ENCODE measurements at regions not wholly inside any gene's neighbourhood (a gene's known extent, or its start where the extent isn't known, plus 50 kb on each side); places are given as distances from the start of the nearest gene placed in this dataset.

- DNase-seq (ENCODE audit: low spot score), result no peak
These were observed 836.1 kb upstream of the KCND2 start for GRCh38 chr7:119436882-119437281.

DNA sequence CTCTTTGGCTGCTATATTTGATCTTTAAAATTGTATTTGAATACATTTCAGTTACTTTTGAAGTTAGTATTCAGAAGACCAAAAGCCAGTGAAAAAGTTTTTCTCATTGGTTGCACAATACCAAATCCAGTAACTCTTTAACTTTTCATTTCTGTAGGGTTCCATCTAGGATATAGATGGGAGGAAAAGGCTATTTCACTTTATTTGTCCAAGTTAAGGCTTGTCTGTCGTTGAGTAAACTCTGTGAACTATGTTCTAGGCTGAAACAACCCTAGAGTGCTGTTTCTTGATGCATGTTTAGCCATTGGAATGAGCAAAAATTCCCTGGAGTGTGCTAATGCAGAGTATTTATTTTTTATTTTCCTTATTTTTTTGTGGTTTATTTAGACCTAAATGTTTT lies 834.7 kb upstream of the KCND2 start:
- peak; percentile 23 for DNase-seq (ENCODE audit: low spot score)

DNA sequence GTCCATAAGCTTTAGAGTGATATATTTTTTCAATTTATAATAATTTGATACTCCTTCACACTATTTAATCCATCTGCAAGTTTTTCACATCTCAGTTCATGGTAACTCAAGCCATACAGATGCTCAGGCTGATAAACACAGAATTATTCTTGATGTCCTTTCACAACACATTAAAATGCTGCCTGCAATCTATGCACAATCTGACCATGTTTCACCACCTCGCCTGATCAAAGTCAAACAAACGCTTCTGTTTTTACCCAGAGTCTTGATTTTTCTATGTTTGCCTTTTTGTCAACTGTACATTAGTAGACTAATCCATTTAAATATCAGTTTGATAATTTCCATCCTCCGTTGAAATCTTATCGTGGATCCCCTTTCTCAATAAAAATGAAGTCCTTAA lies 833.8 kb upstream of the KCND2 start:
- no peak for DNase-seq (ENCODE audit: low spot score)

DNA sequence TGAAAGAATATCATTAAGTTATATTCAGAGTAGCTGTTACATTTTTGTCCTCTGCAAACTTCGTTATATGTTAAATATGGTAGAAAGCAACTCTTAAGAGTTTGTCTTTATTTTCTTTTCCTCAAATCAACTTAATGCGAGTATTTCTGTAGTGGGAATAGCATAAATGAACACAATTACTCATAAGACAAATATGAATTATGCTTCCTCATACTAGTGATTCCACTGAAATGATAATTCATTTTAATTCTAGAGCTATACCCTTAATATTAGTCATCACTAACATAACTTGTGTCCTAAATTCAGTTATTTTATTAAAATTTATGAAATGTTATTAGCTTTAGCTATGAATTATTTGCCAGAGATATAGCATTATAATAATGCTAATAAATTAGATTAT lies 820.6 kb upstream of the KCND2 start:
- DNase-seq (ENCODE audit: low spot score), result no peak

DNA sequence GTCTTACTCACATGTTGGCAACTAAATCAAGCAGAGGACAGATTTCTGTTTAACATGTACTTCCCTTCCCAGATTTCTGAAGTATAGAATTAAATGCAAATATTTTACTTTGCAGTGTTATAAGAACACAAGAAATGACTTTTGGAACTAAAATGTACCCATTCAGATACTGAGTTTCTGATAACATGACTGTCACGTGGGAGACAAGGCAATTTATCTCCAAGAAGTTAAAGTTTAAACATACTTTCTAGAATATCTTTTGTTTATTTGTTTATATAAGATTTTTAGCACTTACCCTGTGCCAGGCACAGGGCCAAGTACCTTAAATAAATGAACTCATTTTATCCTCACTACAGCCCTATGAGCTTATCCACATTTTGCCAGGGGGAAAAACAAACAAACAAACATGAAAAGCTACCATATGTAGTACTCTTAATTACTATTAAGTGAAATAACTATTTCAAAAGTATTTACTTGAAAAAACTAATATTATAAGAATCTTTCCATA lies 807.1 kb upstream of the KCND2 start:
- no peak for DNase-seq (ENCODE audit: low spot score)

DNA sequence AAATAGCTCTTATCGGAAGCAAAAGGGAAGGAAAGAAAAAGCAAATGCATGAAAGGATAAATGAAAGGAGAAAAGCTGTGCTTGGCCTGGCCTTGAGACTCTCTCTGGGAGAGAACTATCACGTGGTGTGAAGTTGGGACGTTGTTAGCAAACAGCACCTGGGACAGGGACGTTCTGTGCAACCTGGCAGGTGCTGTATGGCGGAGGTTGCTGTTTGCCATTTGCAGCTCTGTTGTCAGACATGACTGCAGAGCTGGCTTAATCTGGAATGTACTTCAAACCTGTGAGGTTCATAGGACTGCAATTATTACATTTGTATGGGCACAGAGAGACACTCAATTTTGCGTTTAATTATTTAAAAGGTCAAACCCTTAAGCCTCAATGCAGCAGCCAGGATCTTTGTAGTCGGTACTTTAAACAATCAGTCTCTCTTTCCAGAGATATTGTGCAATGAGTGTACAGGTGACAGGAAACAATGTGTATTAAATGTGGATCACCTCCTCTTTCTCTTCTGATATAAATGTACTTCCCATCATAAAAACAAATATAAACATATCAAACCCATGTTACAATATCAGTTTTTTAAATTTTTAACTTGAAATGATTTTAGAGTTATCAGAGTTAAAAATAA lies 800.5 kb upstream of the KCND2 start:
- no peak for DNase-seq (ENCODE audit: low spot score)

GRCh38 chr7:119482209-119482608 lies 790.8 kb upstream of the KCND2 start:
- DNase-seq (ENCODE audit: low spot score), result peak; percentile 49

DNA sequence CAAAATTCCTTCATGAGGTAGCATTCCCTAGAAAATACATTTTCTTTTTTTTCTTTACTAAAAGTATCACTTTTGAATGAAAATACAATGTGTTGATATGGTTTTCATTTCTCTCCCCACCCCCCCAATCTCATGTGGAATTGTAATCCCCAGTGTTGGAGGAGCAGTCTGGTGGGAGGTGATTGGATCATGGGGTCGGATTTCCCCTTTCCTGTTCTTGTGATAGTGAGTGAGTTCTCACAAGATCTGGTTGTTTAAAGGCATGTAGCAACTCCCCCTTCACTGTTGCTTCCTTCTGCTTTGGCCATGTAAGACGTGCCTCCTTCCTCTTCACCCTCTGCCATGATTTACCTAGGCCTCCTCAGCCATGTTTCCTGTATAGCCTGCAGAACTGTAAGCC lies 790.3 kb upstream of the KCND2 start:
- DNase-seq (ENCODE audit: low spot score), result no peak

DNA sequence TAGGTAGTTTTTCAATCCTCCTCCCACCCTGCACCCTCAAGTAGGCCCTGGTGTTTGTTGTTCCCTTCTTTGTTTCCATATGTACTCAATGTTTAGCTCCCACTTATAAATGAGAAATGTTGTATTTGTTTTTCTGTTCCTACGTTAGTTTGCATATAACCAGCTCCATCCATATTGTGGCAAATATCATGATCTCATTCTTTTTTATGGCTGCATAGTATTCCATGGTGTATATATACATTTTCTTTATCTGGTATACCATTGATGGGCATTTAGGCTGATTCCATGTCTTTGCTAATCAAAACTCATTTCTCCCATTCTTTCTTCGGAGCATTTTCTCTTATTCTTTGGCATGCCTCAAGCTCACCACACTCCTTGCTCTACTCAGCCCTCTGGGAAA lies 789.6 kb upstream of the KCND2 start:
- no peak for DNase-seq (ENCODE audit: low spot score)

GRCh38 chr7:119514326-119514725 lies 758.6 kb upstream of the KCND2 start:
- no peak for DNase-seq (ENCODE audit: low spot score)

DNA sequence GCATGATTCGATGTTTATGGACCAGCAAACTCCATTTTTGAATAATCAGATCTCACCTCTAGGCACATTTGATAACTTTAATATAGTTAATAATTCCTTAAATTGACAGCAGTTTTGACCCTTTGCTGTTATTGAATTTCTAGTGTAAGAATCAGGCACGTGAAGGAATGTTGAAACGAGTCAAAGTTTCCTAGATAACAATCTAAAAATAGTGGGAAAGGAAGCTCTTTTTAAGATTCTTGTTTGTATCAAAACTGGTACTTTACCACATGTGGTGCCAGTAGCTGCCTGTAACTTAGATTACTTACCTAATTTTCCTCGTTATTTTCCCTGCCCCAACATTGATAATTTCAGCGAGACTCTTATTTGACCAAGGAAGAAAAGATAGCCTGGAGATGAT lies 757.8 kb upstream of the KCND2 start:
- DNase-seq (ENCODE audit: low spot score), result no peak

- no peak for DNase-seq (ENCODE audit: low spot score)
These were observed 757.0 kb upstream of the KCND2 start for GRCh38 chr7:119515962-119516361.

DNA sequence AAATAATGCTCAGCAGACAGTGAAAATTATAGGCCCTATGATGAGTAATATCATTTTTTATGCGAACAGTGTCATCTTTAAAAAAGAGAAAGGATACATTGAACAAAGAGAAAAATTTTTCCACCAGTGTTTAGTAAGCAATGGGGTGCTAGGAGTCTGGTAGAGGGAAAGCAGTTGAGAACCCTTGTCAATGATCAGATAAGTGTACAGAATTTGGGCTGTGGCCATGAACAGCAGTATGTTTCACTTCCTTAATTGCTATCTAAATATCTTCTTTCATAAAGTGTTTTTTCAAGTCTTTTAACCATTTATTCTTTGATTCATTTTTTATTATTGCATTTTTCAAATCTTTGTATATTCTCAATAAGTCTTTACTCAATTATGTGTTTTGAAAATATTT lies 750.7 kb upstream of the KCND2 start:
- no peak for DNase-seq (ENCODE audit: low spot score)

GRCh38 chr7:119522698-119523097 lies 750.3 kb upstream of the KCND2 start:
- no peak for DNase-seq (ENCODE audit: low spot score)

DNA sequence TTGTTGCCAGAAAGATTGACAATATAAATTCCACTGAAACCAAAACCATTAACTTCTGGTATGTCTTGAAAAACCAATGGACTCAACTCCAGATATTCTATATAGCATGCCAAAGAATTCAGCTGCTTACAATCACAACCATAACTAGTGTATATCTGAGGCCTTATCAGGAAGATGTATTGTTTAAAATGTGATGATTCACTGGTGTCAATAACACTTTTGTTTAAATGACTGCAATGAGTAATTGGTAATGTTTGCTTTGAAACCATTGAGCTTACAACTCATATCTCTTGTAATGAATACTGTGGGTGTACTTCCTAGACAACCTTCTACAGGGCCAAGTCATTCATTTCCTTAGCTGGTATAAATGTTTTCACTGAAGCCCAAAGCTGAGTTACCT lies 727.9 kb upstream of the KCND2 start:
- DNase-seq (ENCODE audit: low spot score), result peak; percentile 2

GRCh38 chr7:119555788-119556187 lies 717.2 kb upstream of the KCND2 start:
- DNase-seq (ENCODE audit: low spot score), result no peak

DNA sequence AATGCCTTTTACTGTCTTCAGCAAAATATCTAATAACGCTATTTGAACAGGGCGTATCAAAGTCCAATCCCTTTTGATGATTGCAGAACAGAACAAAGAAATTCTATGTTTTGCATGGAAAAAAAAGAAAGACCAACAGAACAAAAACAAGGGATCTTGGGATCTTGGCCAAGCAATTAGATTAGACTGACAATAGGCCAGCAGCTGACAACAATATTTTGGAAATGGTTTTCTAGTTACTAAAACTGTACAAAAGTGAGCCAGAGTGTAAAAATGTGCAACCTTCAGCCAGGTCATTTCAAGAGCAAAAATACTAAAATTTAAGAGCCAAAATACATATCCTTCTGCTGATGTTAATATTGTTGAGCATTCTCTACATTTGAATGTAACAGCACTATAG lies 716.5 kb upstream of the KCND2 start:
- no peak for DNase-seq (ENCODE audit: low spot score)

DNA sequence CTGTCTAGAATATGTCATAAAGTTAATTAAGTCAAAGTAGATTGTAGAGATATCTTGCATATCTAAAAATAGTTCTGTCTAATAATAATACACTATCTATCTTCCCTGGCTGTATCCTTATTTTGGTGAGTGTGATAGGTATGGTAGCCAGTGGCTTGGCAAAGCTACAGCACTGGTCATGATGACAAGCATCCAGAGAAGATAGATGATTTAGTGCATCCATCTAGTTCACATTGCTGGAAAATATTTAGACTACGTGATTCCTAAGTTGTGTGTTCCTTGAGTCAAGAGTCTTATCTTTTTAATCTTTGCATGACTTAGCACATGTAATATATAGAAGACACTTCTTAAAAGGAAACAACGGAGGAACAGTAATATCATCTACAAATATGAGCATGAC lies 711.2 kb upstream of the KCND2 start:
- DNase-seq (ENCODE audit: low spot score), result no peak

DNA sequence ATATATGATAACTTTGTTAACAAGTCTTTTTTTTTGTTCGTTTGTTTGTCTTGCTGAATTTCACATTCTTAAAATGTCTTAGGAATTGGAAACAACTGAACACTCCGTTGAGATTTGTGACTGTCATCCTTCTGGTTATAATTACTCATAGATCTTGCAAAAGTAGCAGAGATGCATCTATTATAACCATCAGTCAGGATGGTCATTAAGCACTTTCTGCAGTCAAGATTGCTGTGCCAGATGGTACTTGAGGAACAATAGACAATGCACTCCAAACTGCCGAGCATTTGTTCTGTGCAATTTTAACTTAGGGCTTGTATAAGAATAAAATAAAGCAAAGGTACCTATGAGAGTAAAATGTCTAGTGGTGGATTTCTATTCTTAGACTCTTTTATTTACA lies 710.1 kb upstream of the KCND2 start:
- no peak for DNase-seq (ENCODE audit: low spot score)

DNA sequence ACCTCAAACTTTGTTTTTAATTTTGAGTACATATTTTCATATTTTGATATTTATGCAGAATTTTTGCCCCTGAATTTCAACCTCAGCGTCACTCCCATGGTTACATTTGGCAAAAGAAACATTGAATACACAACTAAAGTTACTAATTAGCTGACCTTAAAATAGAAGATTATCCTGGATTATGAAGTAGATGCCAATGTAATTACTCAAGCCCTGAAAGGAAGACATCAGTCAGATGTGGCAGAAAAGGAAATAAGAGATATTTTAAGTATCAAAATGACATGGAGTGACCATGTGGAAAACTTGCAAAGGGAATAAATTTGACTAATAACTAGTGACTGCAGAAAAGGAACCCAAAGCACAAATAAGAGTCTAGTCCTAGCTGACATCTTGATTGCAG lies 701.3 kb upstream of the KCND2 start:
- no peak for DNase-seq (ENCODE audit: low spot score)

DNA sequence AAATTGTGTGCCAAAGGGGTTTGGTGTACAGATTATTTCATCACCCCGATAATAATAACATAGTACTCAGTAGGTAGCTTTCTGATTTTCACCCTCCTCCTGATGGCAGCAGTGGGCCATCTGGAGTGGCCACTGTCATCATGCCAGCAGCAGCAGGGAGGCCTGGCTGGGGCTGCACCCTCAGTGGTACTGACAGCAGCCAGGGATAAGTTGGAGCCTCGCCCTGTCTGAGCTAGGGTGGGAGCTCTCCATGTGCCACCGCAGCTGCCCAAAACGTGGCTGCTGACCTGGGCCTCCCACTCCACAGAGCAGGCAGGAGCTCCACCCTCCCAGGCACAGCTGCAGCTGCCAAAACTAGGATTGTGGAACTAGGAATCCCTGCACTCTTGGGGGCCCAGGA lies 700.8 kb upstream of the KCND2 start:
- no peak for DNase-seq (ENCODE audit: low spot score)

DNA sequence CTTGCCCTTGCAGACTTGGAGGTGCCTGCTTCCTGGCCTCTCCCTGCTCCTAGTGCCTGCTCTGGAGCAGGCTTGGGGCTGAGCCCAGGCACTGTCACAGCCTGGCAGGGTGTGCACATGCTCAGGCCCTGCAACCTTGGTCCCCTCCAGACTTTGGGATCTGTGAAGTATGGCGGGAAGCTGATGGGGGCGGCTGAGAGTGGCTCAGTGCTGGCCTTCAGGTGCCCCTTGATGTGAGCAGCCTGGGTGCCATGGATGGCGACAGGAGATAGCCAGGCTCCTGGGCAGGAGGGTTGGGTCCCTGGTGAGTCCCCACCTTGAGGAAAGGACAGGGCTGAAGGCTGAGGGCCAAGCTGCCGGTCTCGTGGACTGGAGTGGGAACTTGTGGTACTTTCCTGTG lies 700.4 kb upstream of the KCND2 start:
- DNase-seq (ENCODE audit: low spot score), result no peak

GRCh38 chr7:119578116-119578515 lies 694.9 kb upstream of the KCND2 start:
- DNase-seq (ENCODE audit: low spot score), result no peak

GRCh38 chr7:119594956-119595355 lies 678.0 kb upstream of the KCND2 start:
- DNase-seq (ENCODE audit: low spot score), result no peak

DNA sequence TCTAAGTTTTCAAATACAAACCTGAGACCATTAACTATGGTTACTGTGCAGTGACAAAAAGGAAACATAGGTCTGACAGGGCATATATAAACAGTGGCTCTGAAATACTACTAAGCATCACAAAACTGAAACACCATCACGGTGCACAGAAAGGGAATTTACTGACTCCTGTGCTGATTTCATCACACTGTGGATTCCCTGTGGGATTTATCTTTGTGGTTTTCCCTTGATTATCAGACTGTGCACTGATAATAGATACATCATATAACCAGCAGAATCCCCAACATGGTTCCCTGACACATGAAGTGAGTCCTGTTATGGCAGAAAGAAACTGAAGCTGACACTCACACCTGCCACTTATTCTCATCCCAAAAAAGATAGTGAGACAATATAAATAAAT lies 676.3 kb upstream of the KCND2 start:
- DNase-seq (ENCODE audit: low spot score), result no peak

Measured in HuH-7 (cell line).